ENCODE measurements at regions not wholly inside any gene's neighbourhood (a gene's known extent, or its start where the extent isn't known, plus 50 kb on each side); places are given as distances from the start of the nearest gene placed in this dataset.

GRCh38 chr12:127118251-127118650 is 1148.7 kb upstream of the TMEM132C start:
- TF ChIP-seq CTCF (IDR thresholded peaks at IDR 0.05; ENCODE audit: insufficient read depth, low read length, poor library complexity, severe bottlenecking), result no peak
- TF ChIP-seq EZH2phosphoT487 (conservative IDR thresholded peaks at IDR 0.05; ENCODE audit: low read length), result no peak
